HFF-Myc (cell line): ENCODE measurements at regions not wholly inside any gene's neighbourhood (a gene's known extent, or its start where the extent isn't known, plus 50 kb on each side); places are given as distances from the start of the nearest gene placed in this dataset.

Source experiments
- DNase-seq: peaks from one replicate; pipeline ENCODE4 v3.0.0-alpha.2; 2011; ENCODE audit warnings: low read depth; ENCODE audit errors: extremely low read depth
- H3K4me3 ChIP-seq: replicated peaks from 2 replicates; pipeline ENCODE4 v1.5.1; 2011; ENCODE audit warnings: low read depth, mild to moderate bottlenecking, control low read depth, low read length
- TF ChIP-seq, protein P1 (sequence below): IDR thresholded peaks from 2 replicates; pipeline ENCODE4 v1.5.1; 2012; ENCODE audit warnings: mild to moderate bottlenecking, low read depth, low read length, control low read depth; ENCODE audit errors: missing control alignments

DNA sequence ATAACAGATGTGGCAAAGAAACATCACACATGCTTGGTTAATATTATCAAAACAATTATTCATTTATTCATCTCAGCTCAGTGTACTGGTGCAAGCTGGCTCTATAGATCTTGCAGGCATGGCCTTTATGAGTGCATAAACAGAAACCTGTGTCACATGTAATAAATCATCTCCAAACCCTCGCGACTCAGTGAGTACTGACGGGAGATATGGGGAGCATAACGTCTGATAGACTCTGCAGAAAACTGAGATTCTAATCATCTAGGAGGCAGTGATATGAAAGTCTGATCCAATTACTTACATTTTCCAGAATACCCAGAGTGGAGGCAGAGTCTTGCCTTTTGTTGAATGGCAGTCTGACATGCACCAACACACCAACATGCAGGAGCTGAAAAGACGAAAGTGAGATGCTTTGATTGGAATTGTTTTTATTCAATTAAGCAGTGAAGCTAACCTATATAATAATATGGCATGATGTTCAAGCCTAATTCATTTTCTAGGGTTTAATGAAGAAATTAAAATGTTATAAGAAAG, 416.8 kb downstream of the RNF144A start:
- DNase-seq: no peak
- TF ChIP-seq, protein P1, sequence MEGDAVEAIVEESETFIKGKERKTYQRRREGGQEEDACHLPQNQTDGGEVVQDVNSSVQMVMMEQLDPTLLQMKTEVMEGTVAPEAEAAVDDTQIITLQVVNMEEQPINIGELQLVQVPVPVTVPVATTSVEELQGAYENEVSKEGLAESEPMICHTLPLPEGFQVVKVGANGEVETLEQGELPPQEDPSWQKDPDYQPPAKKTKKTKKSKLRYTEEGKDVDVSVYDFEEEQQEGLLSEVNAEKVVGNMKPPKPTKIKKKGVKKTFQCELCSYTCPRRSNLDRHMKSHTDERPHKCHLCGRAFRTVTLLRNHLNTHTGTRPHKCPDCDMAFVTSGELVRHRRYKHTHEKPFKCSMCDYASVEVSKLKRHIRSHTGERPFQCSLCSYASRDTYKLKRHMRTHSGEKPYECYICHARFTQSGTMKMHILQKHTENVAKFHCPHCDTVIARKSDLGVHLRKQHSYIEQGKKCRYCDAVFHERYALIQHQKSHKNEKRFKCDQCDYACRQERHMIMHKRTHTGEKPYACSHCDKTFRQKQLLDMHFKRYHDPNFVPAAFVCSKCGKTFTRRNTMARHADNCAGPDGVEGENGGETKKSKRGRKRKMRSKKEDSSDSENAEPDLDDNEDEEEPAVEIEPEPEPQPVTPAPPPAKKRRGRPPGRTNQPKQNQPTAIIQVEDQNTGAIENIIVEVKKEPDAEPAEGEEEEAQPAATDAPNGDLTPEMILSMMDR: no peak
- no peak overlapping the region for H3K4me3 ChIP-seq

DNA sequence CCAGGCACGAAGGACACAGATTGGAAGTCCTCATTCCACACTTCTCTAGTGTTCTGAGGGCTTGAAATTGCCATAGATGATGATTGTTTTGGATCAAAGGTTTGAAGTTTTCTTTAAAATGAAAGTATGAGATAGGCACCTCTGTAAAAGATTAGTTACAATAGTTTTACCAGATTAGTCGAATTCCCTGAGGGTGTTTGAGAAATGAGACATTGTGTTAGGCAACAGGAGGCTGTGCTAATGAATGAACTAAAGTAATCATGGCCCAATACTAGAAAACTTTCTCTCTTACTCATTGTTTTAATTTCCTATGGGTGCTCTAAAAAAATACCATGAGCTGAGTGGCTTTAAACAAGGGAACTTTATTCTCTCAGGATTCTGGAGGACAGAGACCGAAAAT, 421.7 kb downstream of the RNF144A start:
- DNase-seq: no peak
- TF ChIP-seq, protein P1: no peak
- no peak overlapping the region for H3K4me3 ChIP-seq

DNA sequence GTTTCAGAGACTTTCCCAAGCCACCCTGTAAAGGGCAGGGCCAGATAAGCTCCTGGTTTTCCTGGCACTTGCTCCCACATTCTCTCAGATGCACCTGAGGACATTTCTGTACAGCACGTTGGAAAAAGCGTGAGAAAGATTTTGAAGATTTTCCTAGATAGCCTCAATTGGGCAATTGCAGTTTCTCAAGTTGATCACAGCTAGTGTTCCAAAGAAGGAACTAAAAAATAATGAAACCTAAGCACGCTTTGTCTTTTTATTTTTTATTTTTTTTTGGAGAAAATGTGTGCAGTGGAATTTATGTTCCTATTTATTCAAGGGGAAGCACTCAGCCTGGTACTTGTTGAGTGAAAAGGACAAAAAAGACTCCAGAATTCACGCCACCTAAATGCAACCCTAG, 429.1 kb downstream of the RNF144A start:
- no peak for DNase-seq
- H3K4me3 ChIP-seq: no peak overlapping the region
- TF ChIP-seq, protein P1: no peak

DNA sequence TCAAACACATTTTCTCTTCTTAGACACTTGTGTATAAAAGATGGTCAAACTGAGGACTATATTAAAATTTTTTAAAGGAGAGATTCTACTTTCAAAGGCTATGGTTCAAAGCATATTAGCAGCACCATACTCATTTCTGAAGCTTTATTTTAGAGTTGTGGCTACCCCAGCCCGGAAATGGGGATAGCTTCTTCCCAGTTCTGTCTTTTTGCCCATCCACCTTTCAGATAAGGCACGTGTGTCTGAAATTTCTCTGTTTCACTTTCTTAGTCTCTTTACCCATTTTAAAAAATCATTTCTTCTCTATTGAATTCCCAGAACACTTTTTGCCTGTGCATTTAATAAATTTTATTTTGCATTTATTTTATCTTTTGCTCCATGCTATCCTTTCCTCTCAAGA, 431.5 kb downstream of the RNF144A start:
- TF ChIP-seq, protein P1: no peak
- no peak for DNase-seq
- H3K4me3 ChIP-seq: no peak overlapping the region

DNA sequence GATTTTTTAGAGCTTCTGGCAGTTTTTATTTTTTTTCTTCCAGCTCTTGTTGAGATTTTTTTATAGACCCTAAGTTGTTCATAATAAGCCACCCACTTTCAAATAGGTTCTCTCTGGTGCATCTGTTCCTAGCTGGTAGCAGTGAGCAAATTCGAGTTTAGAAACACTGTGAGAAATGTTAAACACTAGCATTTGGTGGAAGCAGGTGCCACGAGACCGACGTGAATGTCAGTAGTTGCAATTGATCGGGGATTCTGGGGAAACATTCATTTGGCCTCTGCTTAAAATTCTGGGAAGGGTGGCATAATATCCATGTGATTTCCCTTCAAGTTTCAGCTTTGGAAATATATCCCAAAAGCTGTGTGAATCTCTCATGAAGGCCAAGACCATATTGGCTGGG, 435.0 kb downstream of the RNF144A start:
- H3K4me3 ChIP-seq: no peak overlapping the region
- no peak for DNase-seq
- TF ChIP-seq, protein P1: no peak

DNA sequence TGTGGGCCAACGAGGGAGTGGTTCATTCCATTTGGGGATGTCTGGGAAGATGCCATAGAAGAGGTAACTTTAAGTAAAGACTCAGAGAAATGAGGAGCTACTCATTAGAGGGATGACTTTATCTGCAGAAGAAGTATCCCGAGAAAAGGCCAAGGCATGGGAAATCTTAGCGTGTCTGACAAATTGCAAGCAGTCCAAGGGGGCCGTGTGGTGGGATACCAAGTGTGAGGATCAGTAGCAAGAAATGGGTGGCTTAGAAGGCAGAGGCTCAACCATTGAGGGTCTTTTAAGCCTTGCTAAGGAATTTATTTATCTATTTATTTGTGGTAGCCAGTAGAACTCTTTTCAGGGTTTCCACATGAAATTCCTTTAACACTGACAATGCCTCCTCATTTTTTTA, 436.4 kb downstream of the RNF144A start:
- TF ChIP-seq, protein P1: no peak
- no peak for DNase-seq

DNA sequence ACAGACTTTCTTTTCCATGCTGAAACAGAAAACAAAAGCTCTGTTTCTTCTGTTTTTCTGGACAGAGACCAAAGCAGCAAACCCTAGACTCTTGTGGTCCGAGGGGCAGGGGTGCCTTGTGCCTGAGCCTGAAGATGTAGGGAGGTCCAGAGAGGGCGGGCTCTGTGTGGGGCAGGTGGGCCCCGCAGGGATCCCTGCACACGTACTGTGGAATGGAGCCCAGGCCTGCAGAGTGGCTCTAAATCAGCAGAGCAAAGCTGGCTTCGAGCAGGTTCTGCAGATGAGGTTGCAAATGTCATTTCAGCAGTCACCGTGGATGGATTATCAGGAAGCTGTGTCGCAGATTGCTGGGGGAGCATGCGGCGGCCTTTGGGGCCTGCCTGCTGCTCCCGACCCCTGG, 438.6 kb downstream of the RNF144A start:
- TF ChIP-seq, protein P1: no peak
- DNase-seq: no peak
- H3K4me3 ChIP-seq: no peak overlapping the region

More for the DNA sequence above, 436.4 kb downstream of the RNF144A start:
- no peak overlapping the region for H3K4me3 ChIP-seq
